HG03521 (cell line): ENCODE measurements at regions not wholly inside any gene's neighbourhood (a gene's known extent, or its start where the extent isn't known, plus 50 kb on each side); places are given as distances from the start of the nearest gene placed in this dataset.

ENCODE experiments used
- ATAC-seq: cut with Tn5 transposase; IDR thresholded peaks from one replicate; pipeline ENCODE4 v1.9.1; 2021; ENCODE audit warnings: mild to moderate bottlenecking, moderate library complexity; ENCODE audit not compliant: unreplicated experiment

DNA sequence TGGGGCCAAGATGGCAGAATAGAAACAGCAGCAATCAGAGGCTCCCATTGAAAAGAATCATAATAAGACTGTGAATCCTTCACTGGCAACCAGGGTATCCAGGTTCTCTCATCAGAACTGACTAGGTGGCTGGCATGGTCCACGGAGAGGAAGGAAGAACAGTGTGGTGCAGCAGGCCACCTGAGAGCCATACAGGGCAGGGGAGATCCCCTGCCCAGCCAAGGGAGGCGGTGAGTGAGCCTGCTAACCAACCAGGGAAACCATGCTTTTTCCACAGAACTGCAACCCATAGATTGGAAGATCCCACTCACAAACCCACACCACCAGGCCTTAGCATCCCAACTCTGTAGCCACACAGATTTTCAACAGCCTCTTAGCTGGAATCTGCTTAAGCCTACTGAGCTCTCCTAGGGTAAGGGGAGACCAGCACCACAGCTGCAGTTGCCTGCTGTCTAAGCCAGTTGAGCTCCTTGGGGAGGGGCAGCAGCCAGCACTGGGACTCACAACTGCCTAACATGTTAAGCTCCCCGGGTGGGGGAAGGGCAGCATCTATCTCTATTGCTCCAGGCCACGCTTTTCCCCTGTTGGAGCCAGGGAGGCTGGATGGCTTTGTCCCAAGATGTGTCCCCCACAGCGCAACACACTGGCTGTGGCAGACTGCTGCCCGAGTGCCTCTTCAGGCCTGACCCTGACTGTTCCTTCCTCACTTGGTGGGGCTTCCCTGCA lies 342.6 kb upstream of the CCDC196 start:
- no peak for ATAC-seq

DNA sequence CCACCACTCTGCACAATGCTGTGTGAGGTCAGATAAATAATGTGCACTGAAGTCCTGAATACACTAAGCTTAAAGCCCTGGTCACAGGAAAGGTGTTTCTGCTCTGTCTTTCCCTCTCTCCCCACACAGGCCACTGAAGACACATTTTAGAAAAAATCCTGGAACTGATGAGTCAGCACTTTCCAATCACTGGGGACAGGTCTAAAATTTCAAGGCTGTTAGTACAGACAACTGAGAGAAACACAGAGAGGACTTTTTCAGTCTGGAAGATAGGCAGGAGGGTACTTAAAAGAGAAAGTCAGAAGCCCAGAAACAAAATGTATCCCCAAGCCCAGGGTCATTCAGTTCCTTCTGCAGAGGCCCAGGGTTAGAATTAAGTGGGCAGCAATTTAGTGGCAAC lies 333.9 kb upstream of the CCDC196 start:
- ATAC-seq, result no peak

DNA sequence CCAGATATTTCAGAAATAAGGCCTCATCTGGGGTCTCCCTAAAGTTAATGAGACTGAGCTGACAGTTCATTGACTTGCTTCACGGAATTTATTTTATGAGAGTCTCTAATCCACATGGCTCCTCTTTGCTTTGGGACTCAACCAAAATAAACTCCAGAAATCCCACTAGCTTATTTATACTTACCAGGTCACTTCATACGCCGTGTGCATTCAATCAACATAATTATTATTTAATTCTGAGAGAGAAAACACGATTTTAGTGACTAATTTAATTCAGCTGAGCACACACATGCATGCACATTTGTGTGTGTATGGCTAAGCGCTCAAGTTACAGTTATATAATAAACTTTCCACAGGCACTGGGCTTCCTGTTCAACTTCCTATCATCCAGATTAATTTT lies 333.4 kb upstream of the CCDC196 start:
- no peak for ATAC-seq

DNA sequence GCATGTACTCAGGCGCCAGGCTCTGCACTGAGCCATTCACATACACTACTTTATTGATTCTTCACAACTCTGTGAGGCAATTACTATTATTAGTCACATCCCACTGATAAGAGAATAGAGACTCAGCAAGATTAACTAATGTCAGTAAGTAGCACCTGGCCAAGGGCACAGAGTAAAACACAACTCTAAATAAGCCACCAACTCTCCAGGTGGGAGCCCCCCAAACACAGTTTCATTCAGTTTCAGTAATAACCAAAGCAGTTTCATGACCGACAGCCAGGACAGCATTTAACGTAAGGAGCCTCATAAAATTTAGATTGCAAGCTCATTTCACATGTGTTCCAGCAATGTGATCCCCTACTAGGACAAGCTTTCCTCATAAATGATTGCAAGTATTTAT lies 323.1 kb upstream of the CCDC196 start:
- ATAC-seq, result no peak

DNA sequence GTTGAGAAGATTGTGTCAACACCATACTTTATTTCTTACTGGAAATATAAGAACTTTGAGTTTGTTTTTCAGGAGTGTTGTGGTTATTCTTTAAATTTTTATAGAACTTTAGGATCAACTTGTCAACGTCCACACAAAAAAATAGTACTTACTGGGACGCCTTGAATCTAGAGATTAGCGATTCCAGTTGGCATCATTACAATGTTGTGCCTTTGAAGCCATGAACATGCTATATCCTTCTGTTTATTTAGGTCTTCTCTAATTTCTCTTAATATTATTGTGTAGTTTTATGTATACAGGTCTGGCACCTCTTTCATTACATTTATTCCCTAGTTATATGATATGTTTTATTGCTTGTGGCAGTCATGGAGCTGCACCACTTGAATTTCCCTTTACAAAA lies 320.8 kb upstream of the CCDC196 start:
- no peak for ATAC-seq

DNA sequence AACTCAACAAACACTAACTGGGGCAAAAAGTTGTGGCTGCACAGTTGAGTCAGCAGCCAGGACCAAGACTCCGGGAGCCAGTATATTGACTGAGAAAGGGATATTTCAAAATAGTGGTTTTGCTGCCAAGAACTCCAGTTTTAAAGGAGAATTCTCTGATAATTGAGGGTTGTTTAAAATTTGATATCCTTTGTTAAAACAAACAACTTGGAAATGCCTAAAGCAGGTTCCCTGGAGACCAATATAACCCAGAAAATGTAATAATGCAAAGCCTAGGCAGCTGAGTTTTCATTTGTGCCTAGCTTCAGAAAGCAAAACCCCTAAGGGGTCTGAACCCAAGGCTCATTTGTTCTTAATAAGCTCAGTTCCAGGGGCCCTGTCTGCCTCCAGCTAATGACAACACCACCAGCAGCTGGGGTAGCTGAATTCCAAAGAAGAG lies 311.7 kb upstream of the CCDC196 start:
- no peak for ATAC-seq

DNA sequence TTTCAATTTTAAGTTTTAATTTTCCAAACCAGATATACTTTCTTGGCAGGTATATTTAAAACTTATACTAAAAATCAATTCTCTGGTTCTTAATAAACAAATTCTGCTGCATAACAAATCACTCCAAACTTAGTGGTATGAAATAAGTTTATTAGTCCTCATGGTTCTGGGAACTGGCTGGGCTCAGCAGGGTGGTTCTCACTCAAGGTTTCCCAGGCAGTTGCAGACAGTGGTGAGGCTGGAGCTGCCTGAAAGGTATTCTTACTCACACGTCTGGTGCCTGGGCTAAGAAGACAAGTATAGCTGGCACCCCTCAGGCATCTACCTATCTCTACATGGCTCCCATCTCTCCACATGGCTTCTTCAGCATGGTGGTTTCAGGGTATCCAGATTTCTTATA lies 308.2 kb upstream of the CCDC196 start:
- no peak for ATAC-seq

DNA sequence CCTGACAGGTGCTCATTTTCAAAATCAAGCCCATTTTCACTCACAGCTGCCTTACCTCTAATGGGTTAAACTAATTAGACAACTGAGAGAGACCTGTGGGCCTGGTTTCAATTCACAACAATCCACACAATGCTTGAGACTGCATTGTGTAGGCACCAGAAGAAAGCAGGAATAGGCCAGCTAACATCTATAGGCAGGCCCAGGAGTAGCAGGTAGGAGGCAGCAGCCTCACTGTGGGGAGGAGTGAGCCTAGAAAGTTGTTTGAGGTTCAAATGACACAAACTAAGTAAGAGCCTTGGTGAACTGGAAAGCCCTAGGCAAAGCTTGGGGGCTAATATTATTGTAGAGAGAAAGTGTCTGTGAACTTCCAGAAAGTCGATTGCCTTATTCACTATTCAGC lies 289.5 kb upstream of the CCDC196 start:
- no peak for ATAC-seq

DNA sequence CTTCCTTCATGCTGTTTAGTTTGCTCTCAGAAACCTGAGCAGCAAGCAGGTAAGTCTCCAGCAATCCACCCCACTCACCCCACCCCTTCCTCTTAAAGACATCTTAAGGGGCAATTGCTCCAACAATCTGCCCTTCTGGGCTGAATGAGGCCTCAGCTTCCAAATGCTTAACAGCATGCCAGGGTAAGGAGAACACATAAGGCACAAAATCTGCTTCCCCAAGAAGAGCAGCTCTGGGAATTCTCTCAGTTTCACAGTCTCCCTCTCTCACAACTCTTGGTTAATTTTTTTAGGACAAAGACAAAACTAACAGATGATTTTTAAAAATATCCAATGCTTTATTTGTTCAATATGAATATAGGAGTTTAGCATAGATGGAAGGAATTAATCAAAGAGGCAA lies 288.9 kb upstream of the CCDC196 start:
- no peak for ATAC-seq

DNA sequence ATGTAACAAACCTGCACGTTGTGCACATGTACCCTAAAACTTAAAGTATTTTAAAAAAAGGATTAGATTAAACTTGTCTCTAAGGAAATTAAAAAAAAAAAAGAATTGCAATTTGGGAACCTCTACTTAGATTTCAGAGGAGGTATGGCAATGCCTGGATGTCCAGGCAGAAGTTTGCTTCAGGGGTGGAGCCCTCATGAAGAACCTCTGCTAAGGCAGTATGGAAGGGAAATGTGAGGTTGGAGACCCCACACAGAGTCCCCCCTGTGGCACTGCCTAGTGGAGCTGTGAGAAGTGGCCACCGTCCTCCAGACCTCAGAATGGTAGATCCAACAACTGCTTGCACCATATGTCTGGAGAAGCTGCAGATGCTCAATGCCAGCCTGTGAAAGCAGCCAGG lies 279.6 kb upstream of the CCDC196 start:
- ATAC-seq, result no peak

DNA sequence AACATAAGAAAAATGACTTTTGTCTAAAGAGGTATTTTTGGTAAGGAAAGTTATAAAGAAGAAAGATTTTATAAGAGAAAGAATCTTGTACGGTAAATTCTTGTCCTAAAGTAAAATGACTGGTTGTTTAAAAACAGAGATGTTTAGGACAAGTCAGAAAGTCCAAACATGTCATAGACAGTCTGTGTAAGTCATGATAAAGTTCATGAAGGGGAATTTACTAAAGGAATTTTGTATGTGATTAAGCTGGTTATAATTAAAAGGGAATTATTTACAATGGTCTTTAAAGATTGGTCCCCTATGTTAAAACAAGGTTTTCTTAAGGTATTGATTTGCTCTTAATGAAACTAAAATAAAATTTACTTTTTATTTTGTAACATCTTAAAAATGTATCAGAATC lies 269.4 kb upstream of the CCDC196 start:
- ATAC-seq, result no peak

DNA sequence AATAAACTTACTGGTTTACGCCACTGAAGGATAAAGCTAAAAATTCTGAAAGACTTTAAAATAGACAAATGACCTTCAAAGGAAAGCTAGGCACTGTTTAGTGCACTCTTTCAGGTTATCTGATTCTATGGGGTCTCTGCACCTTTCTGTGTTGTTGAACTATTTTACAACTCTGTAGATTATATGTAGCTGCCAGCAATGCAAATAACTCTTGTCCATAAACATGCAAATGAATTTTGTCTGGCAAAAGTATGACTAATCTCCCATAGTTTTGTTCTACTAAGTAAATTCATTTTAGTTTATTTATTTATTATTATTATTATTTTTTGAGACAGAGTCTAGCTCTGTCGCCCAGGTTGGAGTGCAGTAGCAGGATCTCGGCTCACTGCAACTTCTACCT lies 266.3 kb upstream of the CCDC196 start:
- ATAC-seq, result no peak

DNA sequence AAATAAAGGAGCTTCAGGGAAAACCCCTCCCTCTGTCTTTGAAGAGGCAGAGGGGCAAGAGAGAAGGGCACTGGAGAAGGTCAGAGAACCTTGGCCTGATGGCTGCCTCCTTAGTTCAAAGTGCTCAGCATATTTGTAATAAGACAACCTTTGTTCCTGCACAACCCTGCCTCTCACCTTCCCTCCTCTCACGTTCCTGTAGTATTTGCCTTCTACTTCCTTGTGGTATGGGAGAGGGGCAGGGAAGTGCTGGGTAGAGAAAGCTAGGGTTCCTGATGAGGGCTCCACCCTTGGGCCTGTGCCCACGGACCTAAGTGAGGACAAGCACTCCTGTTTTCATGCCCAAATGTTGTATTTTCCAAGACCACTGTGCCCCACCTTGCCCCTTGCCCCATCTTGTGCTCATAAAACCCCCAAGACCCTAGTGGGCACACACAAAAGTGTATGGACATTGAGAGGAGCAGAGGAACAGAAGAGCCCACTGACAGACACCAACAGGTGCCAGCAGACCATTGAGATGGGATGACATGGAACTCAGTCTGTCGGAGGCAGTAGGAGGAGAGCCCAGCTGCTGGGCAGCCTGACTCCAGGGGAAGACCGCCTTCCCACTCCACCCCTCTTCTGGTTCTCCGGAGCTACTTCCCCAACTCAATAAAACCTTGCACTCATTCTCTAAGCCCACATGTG lies 261.5 kb upstream of the CCDC196 start:
- ATAC-seq, result no peak

DNA sequence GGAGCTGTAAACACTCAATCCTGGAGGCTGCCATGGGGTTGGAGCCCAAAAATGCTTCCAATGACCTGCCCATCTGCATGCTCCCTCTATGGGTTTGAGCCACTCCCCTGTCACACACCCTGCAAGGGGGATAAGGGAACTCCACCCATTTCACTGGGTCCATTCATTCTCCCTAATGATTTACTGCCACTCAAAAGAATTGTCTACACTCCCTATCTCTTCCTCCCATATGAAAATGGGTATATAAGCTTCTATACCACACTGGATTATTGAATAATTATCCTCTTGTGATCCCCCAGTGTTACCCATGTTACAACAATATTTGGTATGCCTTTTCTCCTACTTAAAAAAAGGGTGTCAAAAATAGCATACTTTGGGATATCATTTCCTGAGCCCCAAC lies 260.8 kb upstream of the CCDC196 start:
- no peak for ATAC-seq

DNA sequence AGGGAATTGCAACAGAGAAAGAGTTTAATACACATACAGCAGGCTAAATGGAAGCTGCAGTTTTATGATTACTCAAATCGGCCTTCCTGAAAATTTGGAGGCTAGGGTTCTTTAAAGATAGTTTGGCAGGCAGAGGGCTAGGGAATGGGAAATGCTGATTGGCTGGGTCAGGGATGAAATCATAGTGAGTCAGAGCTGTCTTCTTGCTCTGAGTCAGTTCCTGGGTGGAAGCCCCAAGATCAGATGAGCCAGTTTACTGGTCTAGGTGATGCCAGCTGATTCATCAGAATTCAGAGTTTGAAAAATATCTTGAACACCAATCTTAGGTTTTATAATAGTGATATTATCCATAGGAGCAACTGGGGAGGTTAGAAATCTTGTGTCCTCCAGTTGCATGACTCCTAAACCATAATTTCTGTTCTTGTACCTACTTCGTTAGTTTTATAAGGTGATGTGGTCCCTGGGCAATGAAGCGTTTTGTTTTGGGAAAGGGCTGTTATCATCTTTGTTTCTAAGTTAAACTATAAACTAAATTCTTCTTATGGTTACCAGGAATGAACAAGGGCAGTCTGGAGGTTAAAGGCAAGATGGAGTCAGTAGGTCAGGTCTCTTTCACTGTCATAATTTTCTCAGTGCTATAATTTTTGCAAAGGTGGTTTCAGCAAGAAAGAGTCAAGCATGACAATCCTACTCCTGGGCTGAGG lies 257.8 kb upstream of the CCDC196 start:
- no peak for ATAC-seq

DNA sequence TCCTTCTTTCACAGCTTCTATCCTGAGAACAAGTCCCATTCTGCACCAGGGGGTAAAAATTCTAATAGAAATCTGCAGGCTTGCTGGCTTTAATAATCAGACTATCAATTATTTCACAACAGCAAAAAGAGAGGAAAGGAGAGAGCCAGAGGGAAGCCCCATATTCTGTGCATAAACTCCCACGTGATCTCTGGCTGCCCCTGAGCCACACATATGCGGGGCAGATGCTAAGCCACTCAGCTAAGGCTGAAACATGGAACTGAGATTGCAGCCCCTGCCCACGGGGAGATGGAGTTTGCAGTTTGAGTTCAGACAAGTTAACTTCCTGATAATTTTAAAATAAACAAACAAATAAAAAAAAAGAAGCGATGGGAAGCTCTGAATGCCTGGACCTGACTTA lies 254.4 kb upstream of the CCDC196 start:
- no peak for ATAC-seq

DNA sequence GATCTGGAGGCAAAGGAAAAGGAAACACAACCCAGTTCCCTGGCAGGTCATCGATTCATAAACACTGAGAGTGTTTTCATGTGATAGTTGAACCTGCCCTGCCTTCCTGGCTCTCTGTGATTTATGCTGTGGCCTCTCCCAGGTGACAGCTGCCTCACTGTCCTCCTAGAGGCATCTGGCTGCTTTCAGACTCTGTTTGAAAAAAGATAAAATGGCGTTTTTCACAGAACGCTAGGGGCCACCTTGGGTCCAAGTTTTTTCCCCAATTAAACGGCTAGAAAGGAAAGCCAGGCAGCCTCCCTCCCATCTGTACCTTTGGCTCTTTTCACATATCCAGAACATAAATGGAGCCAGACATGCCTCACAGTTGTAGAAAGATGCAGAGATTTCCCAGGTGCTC lies 252.6 kb upstream of the CCDC196 start:
- ATAC-seq, result no peak

DNA sequence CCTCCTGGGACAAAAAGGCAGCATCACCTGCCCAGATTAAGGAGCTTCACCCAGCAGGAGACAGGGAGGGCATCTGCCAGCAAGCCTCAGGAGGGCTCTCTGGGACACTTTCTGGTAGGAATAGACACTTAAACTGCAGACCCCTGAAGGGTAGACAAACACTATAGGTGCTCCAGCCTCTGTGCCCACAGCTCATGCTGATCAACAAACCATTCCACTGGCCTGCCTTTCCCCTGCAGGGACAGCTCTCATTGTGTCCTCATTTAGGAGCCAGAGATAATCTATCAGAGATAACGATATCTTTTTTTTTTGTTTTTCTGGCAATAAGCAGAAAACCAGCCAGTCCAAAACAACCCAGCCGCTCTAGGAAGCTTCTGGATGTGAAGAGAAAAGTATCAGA lies 251.8 kb upstream of the CCDC196 start:
- ATAC-seq, result no peak

DNA sequence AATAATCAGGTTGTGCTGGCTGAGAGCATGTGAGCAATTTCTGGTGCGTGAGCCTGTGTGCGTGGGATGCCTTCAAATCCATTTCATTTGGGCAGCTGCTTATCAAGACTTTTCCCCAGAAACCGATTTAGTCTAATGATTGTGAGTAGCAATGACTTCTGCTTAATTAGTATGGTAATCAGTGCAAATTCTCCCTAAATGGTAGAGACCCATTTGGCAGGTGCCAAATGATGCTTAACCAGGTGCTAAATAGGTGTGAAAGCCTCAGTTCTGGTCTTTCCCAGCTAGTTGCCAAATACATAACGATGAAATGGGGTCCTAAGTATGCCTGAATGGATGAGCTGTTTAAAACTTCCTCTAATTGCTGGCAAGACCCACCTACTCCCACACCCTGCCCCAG lies 248.4 kb upstream of the CCDC196 start:
- no peak for ATAC-seq

DNA sequence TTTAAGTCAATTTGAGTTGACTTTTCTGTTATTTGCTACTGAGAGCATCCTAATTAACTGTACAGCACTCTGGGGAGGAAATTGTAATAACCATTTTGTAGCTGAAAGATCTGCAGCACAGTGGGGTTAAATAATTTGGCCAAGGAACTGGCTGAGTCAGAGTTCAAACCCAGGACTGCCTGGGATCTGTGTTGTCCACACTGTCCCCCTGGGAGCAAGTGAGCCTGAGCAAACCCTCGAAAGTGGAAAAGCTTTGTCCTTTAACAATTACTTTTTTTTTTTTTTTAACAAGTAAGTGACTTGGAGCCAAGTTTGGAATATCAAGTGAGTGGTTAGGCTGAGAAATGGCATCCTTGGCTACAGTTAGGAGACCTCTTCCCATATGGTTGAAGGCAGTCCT lies 247.2 kb upstream of the CCDC196 start:
- ATAC-seq, result no peak

DNA sequence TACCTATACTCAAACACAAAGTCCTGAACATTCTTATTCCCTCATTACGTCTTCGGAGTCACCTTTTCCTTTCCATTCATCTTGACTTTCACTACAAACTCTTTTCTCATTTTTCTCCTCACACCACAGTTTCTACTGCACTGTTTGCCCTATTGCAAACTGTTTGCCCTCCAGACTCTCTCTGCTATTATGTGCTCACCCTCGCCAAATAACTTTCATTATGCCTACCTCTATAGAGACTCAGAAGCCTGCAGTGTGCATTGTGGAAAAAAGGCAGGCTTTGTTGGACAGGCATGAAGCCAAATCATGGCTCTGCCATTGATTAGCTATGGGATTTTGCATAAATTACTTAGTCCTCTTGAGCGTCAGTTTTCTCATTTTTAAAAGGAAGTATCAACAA lies 246.6 kb upstream of the CCDC196 start:
- no peak for ATAC-seq

DNA sequence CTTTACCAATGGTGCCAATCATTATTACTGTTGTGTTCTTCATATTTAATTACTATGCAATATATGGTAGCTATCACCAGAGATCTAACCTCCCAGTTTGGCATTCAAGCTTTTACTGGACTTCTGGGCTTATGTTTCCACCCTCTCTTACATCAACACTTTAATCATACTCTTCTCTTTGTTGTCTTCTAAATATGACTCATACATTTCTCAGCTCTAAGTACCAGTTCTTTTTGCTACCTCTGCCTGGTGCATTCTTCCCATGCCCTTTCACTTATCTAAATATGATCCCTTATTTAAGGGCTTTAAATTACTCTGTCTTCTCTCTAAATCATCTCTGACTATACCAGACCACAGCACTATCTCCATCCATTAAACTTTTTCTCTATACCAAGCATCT lies 246.1 kb upstream of the CCDC196 start:
- no peak for ATAC-seq
